Left kidney (tissue), 1 donor: ENCODE measurements at regions not wholly inside any gene's neighbourhood (a gene's known extent, or its start where the extent isn't known, plus 50 kb on each side); places are given as distances from the start of the nearest gene placed in this dataset.

ENCODE experiments used
- DNase-seq: peaks from one replicate; pipeline ENCODE4 v3.0.0-alpha.2; 2013

- DNase-seq: no peak
These were observed 385.9 kb upstream of the ZFHX3 start for GRCh38 chr16:73433731-73434307.

DNA sequence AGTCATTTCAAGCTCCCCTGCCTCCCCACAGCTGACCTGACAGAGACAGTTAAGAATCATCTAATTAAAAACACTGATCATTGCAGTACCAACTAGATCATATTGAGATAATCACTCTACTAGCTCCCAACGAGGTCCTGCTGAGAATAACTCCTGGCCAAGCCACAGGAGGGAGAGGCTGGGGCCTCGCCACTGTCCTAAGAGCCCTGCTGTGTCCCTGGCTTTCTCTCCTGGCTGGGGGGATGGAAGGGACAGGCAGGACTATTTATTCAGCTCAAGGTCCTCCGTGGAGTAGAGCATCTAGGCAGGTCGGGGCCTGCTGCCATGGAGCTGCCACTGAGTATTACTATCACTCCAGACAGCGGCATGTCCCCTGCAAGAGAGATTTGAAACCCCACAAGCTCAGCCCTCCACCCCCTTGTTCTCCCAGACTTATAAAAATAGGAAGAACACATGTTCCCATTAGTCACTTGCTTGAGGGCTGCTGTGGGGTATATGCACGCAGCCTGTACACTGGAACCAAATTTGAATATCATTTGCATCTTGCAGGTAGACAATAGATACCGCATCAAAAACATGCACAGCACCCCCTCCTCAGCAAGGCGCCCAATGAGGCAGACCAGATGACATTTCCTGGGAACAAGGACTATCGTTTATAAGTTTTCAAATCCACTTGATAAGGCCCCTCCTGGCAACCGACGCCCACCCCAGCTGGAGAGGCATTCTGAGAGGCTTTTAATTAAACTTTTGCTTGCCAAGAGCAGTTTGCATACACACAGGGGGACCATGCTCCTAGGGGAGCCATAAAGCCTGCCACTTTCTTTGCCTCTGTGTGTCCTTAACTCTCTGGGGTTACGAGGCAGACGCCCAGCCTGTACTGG, 385.2 kb upstream of the ZFHX3 start:
- no peak for DNase-seq

DNA sequence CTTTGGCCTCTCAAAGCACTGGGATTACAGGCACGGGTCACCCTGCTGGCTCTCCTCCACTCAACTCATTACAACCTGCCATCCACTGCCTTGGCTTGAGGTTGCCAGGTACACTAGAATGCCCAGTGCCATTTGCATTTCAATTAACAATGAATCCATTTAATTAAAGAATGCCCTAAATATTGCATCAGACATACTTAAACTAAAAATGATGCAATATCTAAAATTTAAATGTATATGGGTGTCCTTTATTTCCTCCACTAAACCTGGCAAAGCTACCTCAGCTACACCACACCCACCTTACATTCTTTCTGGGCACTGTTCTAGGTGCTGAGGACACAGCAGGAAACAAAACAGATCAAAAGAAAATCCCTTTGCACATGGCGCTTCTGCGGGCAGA, 382.2 kb upstream of the ZFHX3 start:
- no peak for DNase-seq

- no peak for DNase-seq
These were observed 380.2 kb upstream of the ZFHX3 start for GRCh38 chr16:73428121-73428520.

GRCh38 chr16:73427164-73427563, 379.2 kb upstream of the ZFHX3 start:
- no peak for DNase-seq

GRCh38 chr16:73426433-73427160, 378.7 kb upstream of the ZFHX3 start:
- DNase-seq: no peak

DNA sequence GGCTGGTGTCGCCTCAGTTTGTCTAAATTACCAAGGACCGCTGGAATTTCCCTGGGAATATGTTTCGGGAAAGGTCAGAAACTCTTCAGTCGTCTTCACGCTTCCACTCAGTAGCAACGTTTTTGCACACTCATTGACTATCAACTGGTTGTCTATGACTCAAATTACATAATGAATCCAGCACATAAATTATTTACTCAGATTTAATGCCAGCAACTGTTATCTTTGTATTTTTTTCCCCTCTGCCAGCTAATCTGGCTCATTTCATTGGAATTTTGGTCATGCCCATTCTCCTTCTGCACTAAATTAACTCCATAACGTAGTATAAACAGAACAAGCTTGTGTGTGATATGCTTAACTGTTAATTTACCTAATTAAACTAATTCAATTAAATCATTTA, 372.7 kb upstream of the ZFHX3 start:
- DNase-seq: no peak

DNA sequence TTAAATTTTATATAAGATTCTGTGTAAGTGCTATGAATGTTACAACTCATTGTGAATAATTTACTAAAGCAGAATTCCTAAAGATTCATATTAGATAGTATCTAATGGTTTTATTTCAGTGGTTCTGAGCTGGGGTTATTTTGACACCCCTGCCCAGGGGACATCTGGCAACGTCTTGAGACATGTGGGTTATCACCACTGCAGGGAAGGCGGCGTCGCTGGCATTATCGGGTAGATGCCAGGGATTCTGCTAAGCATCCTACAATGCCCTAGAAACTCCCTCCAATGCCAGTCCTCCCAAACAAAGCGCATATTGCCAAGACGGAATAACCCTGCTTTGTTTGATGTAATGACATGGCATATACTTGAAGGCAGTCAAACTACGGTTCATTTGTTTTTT, 372.3 kb upstream of the ZFHX3 start:
- no peak for DNase-seq

- DNase-seq: no peak
These were observed 370.8 kb upstream of the ZFHX3 start for GRCh38 chr16:73418691-73419090.

DNA sequence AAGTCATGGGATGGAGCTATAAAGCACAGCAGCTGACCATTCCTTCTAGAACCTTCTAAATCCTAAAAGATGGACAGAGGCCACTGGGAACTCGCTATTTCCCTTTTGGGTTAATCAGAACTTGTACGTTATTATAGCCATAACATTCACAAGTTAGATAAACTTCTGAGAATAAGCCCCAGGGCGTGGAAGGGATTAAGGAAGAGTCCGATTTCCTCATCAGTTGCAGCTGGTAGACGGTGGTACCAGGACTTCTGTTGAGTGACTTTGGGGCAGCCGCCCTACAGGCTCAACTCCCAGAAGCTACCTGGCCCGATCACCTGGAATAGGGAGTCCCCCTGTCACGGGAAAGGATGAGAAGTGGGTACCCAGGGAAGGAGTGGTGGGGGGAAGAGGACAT, 370.1 kb upstream of the ZFHX3 start:
- DNase-seq: no peak

DNA sequence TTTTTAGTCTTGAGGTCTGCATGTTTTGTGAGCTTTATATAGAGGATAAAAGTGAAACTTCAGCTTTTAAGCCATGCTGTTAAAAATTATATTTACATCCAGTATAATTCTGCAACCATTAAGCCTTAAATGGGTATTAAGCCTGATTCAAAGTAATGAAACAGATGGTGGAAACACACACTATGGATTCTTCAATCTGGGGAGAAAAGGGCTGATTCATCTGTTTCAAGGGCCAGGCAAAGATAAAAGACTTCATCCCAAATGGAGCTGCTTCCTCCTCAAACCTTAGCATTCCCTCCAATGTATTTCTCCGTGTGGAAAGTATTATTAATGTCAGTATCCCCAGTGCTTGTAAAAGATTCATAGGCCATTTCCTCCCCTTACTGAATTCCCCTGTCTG, 367.4 kb upstream of the ZFHX3 start:
- no peak for DNase-seq

GRCh38 chr16:73414638-73415037, 366.7 kb upstream of the ZFHX3 start:
- DNase-seq: no peak

- DNase-seq: no peak
These were observed 365.9 kb upstream of the ZFHX3 start for GRCh38 chr16:73413830-73414190.

- no peak for DNase-seq
These were observed 365.3 kb upstream of the ZFHX3 start for GRCh38 chr16:73413091-73413829.

- DNase-seq: no peak
These were observed 364.5 kb upstream of the ZFHX3 start for GRCh38 chr16:73412416-73412815.

GRCh38 chr16:73408716-73409115, 360.8 kb upstream of the ZFHX3 start:
- no peak for DNase-seq

- DNase-seq: no peak
These were observed 360.4 kb upstream of the ZFHX3 start for GRCh38 chr16:73408311-73408710.

GRCh38 chr16:73405851-73406250, 357.9 kb upstream of the ZFHX3 start:
- no peak for DNase-seq

DNA sequence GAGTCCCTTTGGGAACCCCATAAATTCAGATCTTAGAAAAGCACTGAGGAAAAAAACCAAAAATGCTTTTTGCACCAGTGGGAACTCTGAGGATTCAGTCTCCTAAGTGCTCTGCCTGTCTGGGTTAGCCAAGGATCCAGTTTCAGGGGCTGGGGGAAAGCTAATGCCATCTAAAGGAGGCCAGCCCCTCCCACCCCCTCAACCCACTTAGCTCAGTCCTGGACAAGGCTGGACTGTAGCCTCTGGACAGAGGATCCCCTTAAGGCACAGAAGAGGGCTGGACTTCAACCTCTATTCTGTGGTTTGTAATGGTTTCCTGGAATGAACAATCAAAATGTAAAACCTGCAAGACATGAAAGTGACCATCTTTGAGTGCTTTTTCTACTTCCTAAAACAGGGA, 356.1 kb upstream of the ZFHX3 start:
- no peak for DNase-seq

GRCh38 chr16:73403291-73403690, 355.4 kb upstream of the ZFHX3 start:
- no peak for DNase-seq

DNA sequence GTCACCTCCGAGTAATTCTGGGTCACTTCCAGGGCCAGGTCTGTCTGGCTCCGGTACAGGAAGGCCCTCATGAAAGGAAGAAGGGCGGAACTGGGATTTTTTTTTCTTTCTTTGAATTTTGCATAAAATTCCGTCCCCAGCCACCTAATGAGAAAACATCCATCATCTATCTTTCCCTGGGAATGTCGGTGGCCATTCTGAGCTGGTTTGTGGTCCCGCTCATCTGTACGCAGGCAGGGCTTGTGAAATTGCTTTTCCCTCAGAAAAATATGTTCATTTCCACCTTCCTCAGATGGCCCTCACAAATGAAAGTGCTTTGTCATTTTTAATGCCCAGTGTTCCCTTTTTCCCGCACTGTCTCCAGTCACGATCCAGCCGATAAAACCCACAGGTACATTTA, 353.0 kb upstream of the ZFHX3 start:
- DNase-seq: no peak

DNA sequence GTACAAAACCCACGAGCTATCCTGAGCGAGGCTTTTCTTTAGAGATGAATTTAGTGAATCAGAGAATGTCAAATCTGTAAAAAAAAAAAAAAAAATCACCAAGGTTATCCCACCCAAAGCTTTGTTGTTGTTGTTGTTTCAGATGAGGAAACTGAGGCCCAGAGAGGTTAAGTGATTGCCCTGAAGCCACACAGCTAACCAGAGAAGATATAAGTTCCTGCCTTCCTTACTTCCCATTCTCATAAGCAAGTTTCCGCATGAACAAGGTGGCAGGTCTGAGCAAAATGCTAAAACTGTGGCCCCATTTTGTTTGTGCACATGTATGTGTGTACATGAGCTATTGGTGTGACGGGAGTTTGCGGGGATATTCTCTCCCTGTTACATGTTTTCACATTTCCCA, 352.1 kb upstream of the ZFHX3 start:
- DNase-seq: no peak

- DNase-seq: no peak
These were observed 351.6 kb upstream of the ZFHX3 start for GRCh38 chr16:73399486-73399885.
